ENCODE measurements at regions not wholly inside any gene's neighbourhood (a gene's known extent, or its start where the extent isn't known, plus 50 kb on each side); places are given as distances from the start of the nearest gene placed in this dataset.

DNA sequence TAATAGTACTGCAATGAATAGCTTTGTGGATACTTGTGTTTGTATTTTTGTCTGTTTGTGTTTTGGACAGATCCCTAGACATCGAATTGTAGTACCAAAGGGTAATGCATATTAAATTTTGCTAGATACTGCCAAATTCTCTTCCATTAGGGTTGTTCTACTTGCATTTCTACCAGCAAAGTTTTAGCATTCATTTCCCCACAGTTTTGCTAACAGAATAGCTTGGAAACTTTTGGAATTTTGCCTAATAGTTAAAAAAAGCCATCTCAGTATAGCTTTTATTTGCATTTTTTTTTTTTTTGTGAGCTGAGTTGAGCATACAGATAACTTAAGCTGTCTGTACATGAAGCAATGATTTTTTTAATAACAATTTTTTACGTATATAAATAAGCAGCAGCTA is 1084.9 kb downstream of the ADGRL3 start:
- no peaks in the 10 kb centered on the region for H3K27me3 ChIP-seq (ENCODE audit: insufficient read depth)
- no peak for DNase-seq
- H3K9me3 ChIP-seq: no peaks in the 10 kb centered on the region
- H3K9me2 ChIP-seq: no peaks in the 10 kb centered on the region
- no peak overlapping the region for H3K4me2 ChIP-seq
- no peaks in the 10 kb centered on the region for H3F3A ChIP-seq (replicated peaks; ENCODE audit: insufficient read depth)
- H3K4me1 ChIP-seq (ENCODE audit: control insufficient read depth in 1 of 2, insufficient read depth in 2 of 2, low read depth in 1 of 2, low read length in 1 of 2): peaks cover 0 to 5% of the 10 kb centered on the region in 2 experiments; a peak in 1 of 4 replicates
- WGBS (ENCODE audit: low lambda C conversion rate): 48% methylated on average over 2 of the region's 2 CpGs
- no peak overlapping the region for H2AFZ ChIP-seq (ENCODE audit: low read depth)
- no peaks in the 10 kb centered on the region for H3K36me3 ChIP-seq (replicated peaks in 1 of 2; ENCODE audit: control insufficient read depth in 1 of 2, insufficient read depth in 2 of 2, low read length in 1 of 2)
- no peaks in the 10 kb centered on the region for H4K20me1 ChIP-seq (ENCODE audit: insufficient read depth)
- H3K4me3 ChIP-seq (ENCODE audit: low read depth in 2 of 2, low read length in 1 of 2): no peak overlapping the region
- no peak overlapping the region for H3K9ac ChIP-seq
- H3K79me2 ChIP-seq (ENCODE audit: insufficient read depth): no peaks in the 10 kb centered on the region
- TF ChIP-seq, protein P1, sequence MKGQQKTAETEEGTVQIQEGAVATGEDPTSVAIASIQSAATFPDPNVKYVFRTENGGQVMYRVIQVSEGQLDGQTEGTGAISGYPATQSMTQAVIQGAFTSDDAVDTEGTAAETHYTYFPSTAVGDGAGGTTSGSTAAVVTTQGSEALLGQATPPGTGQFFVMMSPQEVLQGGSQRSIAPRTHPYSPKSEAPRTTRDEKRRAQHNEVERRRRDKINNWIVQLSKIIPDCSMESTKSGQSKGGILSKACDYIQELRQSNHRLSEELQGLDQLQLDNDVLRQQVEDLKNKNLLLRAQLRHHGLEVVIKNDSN (IDR thresholded peaks at IDR 0.05; ENCODE audit: borderline replicate concordance, low read depth): no peak
- TF ChIP-seq POLR2AphosphoS5 (IDR thresholded peaks at IDR 0.05; ENCODE audit: low read depth, low read length) (no peak), SMC3 (IDR thresholded peaks at IDR 0.05; ENCODE audit: low read depth, low read length) (no peak), FOSL2 (IDR thresholded peaks at IDR 0.05; ENCODE audit: borderline replicate concordance, low read depth) (no peak), RCOR1 (IDR thresholded peaks at IDR 0.05; ENCODE audit: low read length) (no peak)
- TF ChIP-seq, protein P2, sequence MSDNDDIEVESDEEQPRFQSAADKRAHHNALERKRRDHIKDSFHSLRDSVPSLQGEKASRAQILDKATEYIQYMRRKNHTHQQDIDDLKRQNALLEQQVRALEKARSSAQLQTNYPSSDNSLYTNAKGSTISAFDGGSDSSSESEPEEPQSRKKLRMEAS (IDR thresholded peaks at IDR 0.05; ENCODE audit: low read depth): no peak
- ChIA-PET POLR2A (no interaction called here), CTCF (interaction anchor here (1.4 kb wide), 1 partner anchor 9 kb away, joined by 3 read pairs; no protein-coding TSS in a partner anchor)
- H3K27ac ChIP-seq (ENCODE audit: low read depth in 2 of 2, low read length in 1 of 2): no peak overlapping the region

DNA sequence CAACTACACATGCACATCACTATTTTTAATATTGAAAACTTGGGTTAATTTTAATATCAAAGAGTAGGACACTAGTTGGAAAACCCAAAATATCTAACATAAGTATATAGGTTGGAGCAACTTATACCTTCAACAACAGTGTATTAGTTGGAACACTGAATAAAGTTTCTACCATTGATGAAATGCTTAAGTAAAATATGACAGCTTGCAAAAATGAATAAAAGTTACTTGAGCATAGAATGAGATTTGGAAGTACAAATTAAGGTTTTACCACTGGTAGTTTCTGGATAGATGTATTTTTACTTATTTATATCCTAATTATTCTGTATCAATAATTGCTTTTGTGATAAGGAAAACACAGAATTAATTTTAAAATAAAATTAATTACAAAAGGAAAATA is 1079.6 kb downstream of the ADGRL3 start:
- no peaks in the 10 kb centered on the region for H3K9me3 ChIP-seq
- no peaks in the 10 kb centered on the region for H3F3A ChIP-seq (replicated peaks; ENCODE audit: insufficient read depth)
- H4K20me1 ChIP-seq (ENCODE audit: insufficient read depth): no peaks in the 10 kb centered on the region
- no peak overlapping the region for H3K27ac ChIP-seq (ENCODE audit: low read depth in 2 of 2, low read length in 1 of 2)
- no peak overlapping the region for H3K9ac ChIP-seq
- no peak overlapping the region for H3K4me3 ChIP-seq (ENCODE audit: low read depth in 2 of 2, low read length in 1 of 2)
- H3K4me1 ChIP-seq (ENCODE audit: control insufficient read depth in 1 of 2, insufficient read depth in 2 of 2, low read depth in 1 of 2, low read length in 1 of 2): no peaks in the 10 kb centered on the region
- ChIA-PET POLR2A (no interaction called here), CTCF (no interaction called here)
- H3K4me2 ChIP-seq: no peak overlapping the region
- no peak for DNase-seq
- no peaks in the 10 kb centered on the region for H3K36me3 ChIP-seq (replicated peaks in 1 of 2; ENCODE audit: control insufficient read depth in 1 of 2, insufficient read depth in 2 of 2, low read length in 1 of 2)
- H3K9me2 ChIP-seq: no peaks in the 10 kb centered on the region
- H3K27me3 ChIP-seq (ENCODE audit: insufficient read depth): no peaks in the 10 kb centered on the region
- TF ChIP-seq, protein P3, sequence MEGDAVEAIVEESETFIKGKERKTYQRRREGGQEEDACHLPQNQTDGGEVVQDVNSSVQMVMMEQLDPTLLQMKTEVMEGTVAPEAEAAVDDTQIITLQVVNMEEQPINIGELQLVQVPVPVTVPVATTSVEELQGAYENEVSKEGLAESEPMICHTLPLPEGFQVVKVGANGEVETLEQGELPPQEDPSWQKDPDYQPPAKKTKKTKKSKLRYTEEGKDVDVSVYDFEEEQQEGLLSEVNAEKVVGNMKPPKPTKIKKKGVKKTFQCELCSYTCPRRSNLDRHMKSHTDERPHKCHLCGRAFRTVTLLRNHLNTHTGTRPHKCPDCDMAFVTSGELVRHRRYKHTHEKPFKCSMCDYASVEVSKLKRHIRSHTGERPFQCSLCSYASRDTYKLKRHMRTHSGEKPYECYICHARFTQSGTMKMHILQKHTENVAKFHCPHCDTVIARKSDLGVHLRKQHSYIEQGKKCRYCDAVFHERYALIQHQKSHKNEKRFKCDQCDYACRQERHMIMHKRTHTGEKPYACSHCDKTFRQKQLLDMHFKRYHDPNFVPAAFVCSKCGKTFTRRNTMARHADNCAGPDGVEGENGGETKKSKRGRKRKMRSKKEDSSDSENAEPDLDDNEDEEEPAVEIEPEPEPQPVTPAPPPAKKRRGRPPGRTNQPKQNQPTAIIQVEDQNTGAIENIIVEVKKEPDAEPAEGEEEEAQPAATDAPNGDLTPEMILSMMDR (IDR thresholded peaks at IDR 0.05): no peak
- TF ChIP-seq, protein P4, sequence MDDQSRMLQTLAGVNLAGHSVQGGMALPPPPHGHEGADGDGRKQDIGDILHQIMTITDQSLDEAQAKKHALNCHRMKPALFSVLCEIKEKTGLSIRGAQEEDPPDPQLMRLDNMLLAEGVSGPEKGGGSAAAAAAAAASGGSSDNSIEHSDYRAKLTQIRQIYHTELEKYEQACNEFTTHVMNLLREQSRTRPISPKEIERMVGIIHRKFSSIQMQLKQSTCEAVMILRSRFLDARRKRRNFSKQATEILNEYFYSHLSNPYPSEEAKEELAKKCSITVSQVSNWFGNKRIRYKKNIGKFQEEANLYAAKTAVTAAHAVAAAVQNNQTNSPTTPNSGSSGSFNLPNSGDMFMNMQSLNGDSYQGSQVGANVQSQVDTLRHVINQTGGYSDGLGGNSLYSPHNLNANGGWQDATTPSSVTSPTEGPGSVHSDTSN (IDR thresholded peaks at IDR 0.05): no peak
- TF ChIP-seq NFIC (IDR thresholded peaks at IDR 0.05; ENCODE audit: borderline replicate concordance) (no peak), GATA2 (CRISPR knock-in tag; IDR thresholded peaks at IDR 0.05) (no peak), FOXM1 (IDR thresholded peaks at IDR 0.05; ENCODE audit: low read depth) (no peak), JUND (IDR thresholded peaks at IDR 0.05) (no peak), EP300 (IDR thresholded peaks at IDR 0.05; ENCODE audit: borderline replicate concordance in 1 of 2, low read depth in 1 of 2, low read length in 1 of 2) (no peak), CHD2 (IDR thresholded peaks at IDR 0.05; ENCODE audit: low read length, partially characterized antibody) (no peak), FOSL2 (IDR thresholded peaks at IDR 0.05; ENCODE audit: borderline replicate concordance, low read depth) (no peak), MXI1 (IDR thresholded peaks at IDR 0.05; ENCODE audit: low read depth, low read length) (no peak), RCOR1 (IDR thresholded peaks at IDR 0.05; ENCODE audit: low read length) (no peak), TEAD4 (IDR thresholded peaks at IDR 0.05; ENCODE audit: borderline replicate concordance, insufficient read depth) (no peak), RAD21 (IDR thresholded peaks at IDR 0.05; ENCODE audit: low read length) (no peak), FOXJ3 (CRISPR knock-in tag; IDR thresholded peaks at IDR 0.05) (no peak), POLR2AphosphoS5 (IDR thresholded peaks at IDR 0.05; ENCODE audit: low read depth, low read length) (no peak)
- TF ChIP-seq, protein P1 (IDR thresholded peaks at IDR 0.05; ENCODE audit: borderline replicate concordance, low read depth): no peak
- TF ChIP-seq, protein P5, sequence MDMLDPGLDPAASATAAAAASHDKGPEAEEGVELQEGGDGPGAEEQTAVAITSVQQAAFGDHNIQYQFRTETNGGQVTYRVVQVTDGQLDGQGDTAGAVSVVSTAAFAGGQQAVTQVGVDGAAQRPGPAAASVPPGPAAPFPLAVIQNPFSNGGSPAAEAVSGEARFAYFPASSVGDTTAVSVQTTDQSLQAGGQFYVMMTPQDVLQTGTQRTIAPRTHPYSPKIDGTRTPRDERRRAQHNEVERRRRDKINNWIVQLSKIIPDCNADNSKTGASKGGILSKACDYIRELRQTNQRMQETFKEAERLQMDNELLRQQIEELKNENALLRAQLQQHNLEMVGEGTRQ (IDR thresholded peaks at IDR 0.05; ENCODE audit: borderline replicate concordance, low read depth, low read length): no peak
- TF ChIP-seq, protein P2 (IDR thresholded peaks at IDR 0.05; ENCODE audit: low read depth): no peak
- no peak overlapping the region for H2AFZ ChIP-seq (ENCODE audit: low read depth)
- H3K79me2 ChIP-seq (ENCODE audit: insufficient read depth): no peaks in the 10 kb centered on the region
